ENCODE measurements at regions not wholly inside any gene's neighbourhood (a gene's known extent, or its start where the extent isn't known, plus 50 kb on each side); places are given as distances from the start of the nearest gene placed in this dataset.

- no peak for DNase-seq
- H3K36me3 Mint-ChIP-seq (ENCODE audit: low read depth) = no peaks in the 10 kb centered on the region; the same call in 1 of the 2 replicates
- no peak overlapping the region for H3K4me3 Mint-ChIP-seq
- H3K27me3 Mint-ChIP-seq (ENCODE audit: insufficient read depth) = no peaks in the 10 kb centered on the region; the same call in 1 of the 2 replicates
- H3K27ac Mint-ChIP-seq = no peak overlapping the region
- TF ChIP-seq, protein P1, sequence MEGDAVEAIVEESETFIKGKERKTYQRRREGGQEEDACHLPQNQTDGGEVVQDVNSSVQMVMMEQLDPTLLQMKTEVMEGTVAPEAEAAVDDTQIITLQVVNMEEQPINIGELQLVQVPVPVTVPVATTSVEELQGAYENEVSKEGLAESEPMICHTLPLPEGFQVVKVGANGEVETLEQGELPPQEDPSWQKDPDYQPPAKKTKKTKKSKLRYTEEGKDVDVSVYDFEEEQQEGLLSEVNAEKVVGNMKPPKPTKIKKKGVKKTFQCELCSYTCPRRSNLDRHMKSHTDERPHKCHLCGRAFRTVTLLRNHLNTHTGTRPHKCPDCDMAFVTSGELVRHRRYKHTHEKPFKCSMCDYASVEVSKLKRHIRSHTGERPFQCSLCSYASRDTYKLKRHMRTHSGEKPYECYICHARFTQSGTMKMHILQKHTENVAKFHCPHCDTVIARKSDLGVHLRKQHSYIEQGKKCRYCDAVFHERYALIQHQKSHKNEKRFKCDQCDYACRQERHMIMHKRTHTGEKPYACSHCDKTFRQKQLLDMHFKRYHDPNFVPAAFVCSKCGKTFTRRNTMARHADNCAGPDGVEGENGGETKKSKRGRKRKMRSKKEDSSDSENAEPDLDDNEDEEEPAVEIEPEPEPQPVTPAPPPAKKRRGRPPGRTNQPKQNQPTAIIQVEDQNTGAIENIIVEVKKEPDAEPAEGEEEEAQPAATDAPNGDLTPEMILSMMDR (IDR thresholded peaks at IDR 0.05) = no peak
- peaks cover 49% of the 10 kb centered on the region for H3K9me3 Mint-ChIP-seq
- H3K4me1 Mint-ChIP-seq (ENCODE audit: low read depth) = no peaks in the 10 kb centered on the region
Observed at GRCh38 chr22:47453049-47453448, 690.6 kb downstream of the TBC1D22A start.

- H3K36me3 Mint-ChIP-seq (ENCODE audit: low read depth) = no peaks in the 10 kb centered on the region; the same call in 1 of the 2 replicates
- no peaks in the 10 kb centered on the region for H3K4me1 Mint-ChIP-seq (ENCODE audit: low read depth)
- H3K9me3 Mint-ChIP-seq = peaks cover 55% of the 10 kb centered on the region
- TF ChIP-seq, protein P1 (IDR thresholded peaks at IDR 0.05) = peak; percentile 43
- no peak overlapping the region for H3K4me3 Mint-ChIP-seq
- no peak for DNase-seq
- no peaks in the 10 kb centered on the region; the same call in 1 of the 2 replicates for H3K27me3 Mint-ChIP-seq (ENCODE audit: insufficient read depth)
- no peak overlapping the region for H3K27ac Mint-ChIP-seq
Observed at GRCh38 chr22:47452184-47452583, 689.7 kb downstream of the TBC1D22A start.

GRCh38 chr22:47450876-47451475, 688.5 kb downstream of the TBC1D22A start:
- H3K36me3 Mint-ChIP-seq (ENCODE audit: low read depth) = no peaks in the 10 kb centered on the region; the same call in 1 of the 2 replicates
- no peak for DNase-seq
- peaks cover 64% of the 10 kb centered on the region for H3K9me3 Mint-ChIP-seq
- no peak overlapping the region for H3K27ac Mint-ChIP-seq
- H3K4me3 Mint-ChIP-seq = no peak overlapping the region
- no peaks in the 10 kb centered on the region; the same call in 1 of the 2 replicates for H3K27me3 Mint-ChIP-seq (ENCODE audit: insufficient read depth)
- H3K4me1 Mint-ChIP-seq (ENCODE audit: low read depth) = no peaks in the 10 kb centered on the region
- TF ChIP-seq, protein P1 (IDR thresholded peaks at IDR 0.05) = no peak

DNA sequence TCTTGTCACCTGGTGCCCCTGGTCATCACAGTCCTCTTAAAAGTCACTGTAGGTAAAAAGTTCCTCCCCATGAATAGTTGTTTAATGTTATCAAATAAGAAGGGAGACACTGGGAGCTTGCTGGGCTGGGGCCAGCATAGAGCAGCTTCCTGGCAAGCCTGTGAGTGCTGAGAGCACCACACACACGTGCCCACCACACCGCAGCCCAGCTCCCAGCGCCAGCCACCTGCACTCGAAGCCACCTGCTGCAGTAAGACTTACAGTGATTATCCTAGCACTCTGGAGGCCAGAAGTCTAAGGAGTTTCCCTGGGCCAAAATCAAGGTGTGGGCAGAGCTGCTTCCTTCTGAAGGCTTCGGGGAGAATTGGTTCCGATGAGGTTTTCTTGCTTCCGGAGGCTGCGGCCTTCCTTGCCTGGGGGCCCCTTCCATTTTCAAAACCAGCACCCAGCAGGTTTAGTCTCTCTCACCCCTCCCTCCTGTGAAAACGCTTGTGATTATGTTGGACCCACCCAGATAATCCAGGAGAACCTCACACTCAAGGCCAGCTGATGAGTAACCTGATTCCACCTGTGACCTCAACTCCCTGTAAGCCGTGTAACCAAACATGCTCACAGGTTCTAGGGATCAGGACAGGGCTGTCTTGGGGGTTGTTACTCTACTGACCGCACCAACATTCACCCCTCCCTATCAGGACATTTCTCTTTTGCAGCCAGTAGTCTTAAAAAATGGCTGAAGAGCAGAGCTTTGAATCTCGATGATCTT, 687.2 kb downstream of the TBC1D22A start:
- Mint-ChIP-seq H3K27ac (no peak overlapping the region), H3K4me3 (no peak overlapping the region), H3K36me3 (ENCODE audit: low read depth) (peaks cover 8% of the 10 kb centered on the region), H3K9me3 (peaks cover 77% of the 10 kb centered on the region), H3K4me1 (ENCODE audit: low read depth) (no peaks in the 10 kb centered on the region), H3K27me3 (ENCODE audit: insufficient read depth) (peaks cover 3% of the 10 kb centered on the region)
- TF ChIP-seq, protein P1 (IDR thresholded peaks at IDR 0.05) = no peak
- DNase-seq = no peak

- DNase-seq = no peak
- Mint-ChIP-seq H3K27me3 (ENCODE audit: insufficient read depth) (peaks cover 3% of the 10 kb centered on the region), H3K9me3 (peaks cover 77% of the 10 kb centered on the region), H3K36me3 (ENCODE audit: low read depth) (peaks cover 8% of the 10 kb centered on the region), H3K4me3 (no peak overlapping the region), H3K4me1 (ENCODE audit: low read depth) (no peaks in the 10 kb centered on the region), H3K27ac (no peak overlapping the region)
- TF ChIP-seq, protein P1 (IDR thresholded peaks at IDR 0.05) = no peak
Observed at GRCh38 chr22:47448231-47449223, 686.1 kb downstream of the TBC1D22A start.
